GM23248 (cell line): ENCODE measurements at regions not wholly inside any gene's neighbourhood (a gene's known extent, or its start where the extent isn't known, plus 50 kb on each side); places are given as distances from the start of the nearest gene placed in this dataset.

Experiments
- EZH2 ChIP-seq: fragments of 200-600 bp; sonication (generic); IDR thresholded peaks from 2 replicates; pipeline ENCODE4 v1.6.1; 2018; ENCODE audit warnings: antibody characterized with exemption, mild to moderate bottlenecking; ENCODE audit not compliant: insufficient read depth, poor library complexity, severe bottlenecking
- EZH2phosphoT487 ChIP-seq: fragments of 200-600 bp; sonication (generic); IDR thresholded peaks from 2 replicates; pipeline ENCODE4 v1.6.1; 2018; ENCODE audit warnings: antibody characterized with exemption, moderate library complexity, mild to moderate bottlenecking, low read depth; ENCODE audit not compliant: insufficient read depth

DNA sequence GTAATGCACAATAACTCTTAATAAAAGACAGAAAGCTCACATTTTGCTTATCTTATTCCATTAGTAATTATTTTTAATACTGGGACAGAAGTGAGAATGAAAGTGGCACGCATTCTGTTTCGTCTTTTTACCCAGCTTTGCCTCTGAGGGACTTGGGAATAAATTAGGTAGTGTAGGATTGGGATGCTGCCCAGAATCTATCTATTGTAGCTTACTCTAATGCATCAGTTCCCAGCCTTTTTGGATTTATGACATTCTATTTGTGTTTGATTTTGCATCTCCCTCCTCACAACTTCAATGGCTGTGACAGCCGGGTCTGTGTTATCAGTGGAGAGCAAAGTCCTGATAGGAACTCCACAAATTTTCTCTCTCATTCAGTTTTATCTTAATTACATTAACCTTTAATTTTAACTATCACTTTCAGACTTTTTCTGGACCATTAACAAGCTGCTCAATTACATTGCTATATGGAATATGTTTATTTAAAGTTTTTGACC is 62.9 kb upstream of the TULP4 start:
- TF ChIP-seq EZH2phosphoT487 (no peak), EZH2 (no peak)
